Stimulated activated CD4-positive, alpha-beta T cell treated with anti-CD3 and anti-CD28 coated beads, Interleukin-15, amount 100 ng/mL, for 48 hours (primary cell): ENCODE measurements at regions not wholly inside any gene's neighbourhood (a gene's known extent, or its start where the extent isn't known, plus 50 kb on each side); places are given as distances from the start of the nearest gene placed in this dataset.
A peak's percentile ranks its signal among the peaks of the same experiment; 100 is the strongest.

Source experiments
- DNase-seq, 2 donors: peaks; one replicate each; pipeline ENCODE4 v3.0.0-alpha.2; 2020; ENCODE audit warnings: low read depth in 2 of 2

DNA sequence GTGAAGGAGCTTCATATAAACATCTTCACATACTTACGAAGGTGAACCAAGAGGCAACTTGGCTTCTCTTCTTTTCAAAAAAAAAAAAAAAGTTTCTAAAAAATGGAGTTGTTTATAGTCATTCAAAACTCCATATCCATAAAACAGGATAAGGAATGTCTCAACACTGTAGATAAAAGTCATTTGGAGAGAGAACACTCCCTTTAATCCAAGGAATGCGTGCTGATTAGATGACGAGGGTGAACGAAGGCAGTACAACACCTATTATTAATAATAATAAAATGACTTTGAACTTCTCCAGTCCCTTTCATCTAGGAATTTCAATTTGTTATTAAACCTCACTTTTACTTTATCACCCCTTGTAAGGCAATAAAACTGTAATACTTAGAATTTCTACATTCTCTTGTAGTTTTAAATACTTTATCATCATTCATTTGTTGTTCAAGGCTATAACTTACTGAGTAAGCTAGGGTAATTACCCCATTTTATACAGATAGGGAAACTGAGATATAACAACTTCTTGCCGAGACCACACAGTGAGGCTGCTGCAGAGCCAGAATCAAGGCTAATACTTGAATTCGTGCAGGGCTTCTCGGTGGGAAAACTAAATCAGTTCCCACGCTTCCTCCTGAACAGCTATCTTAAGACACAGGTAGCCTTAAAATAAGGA, 377.1 kb downstream of the EFNA5 start:
- DNase-seq, result no peak

DNA sequence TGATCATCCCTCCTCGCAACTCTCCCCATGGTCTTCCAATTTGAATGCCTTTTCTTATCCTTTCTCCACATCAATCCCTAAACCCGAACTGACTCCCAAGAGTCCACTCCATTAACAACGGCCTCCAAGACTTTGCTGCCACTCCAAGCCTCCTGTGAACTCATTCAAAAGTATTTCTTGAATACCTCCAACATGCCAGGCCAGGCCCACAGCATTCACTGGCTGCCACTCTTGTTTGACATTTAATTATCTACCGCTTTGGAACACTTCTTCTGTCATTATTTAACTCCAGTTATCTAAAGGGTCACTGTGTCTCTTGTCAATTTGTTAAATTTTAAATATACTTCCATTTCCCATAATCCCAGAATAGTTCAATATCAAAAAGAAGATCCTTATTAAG, 378.9 kb downstream of the EFNA5 start:
- no peak for DNase-seq

DNA sequence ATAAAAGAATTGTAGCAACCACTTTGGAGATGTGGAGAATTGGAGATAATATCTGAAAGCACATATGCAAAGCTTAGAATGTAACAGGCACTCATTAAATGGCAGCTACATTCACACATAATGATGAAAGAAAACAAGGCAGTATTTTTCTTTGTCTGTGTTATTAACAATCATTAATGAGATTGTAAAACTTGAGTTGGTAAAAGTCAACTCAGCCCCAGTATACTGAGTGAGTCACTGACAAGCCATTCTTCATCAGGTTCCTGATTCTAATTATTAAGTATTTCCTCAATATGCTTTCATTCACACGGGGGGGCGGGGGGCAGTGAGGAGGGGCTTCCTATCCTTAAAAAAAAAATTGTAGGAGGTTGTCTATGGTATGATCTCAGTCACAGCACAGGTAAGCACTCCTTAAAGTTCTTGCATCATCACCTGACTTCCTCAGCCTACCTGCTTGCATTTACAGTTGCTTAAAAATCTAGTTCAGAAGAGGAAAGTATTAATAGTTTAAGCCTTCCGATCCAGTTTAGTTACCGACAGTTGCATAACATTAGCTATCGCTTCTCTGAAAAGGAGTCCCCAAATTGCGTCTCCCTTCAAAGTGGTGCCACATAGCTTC, 379.8 kb downstream of the EFNA5 start:
- DNase-seq, result no peak

DNA sequence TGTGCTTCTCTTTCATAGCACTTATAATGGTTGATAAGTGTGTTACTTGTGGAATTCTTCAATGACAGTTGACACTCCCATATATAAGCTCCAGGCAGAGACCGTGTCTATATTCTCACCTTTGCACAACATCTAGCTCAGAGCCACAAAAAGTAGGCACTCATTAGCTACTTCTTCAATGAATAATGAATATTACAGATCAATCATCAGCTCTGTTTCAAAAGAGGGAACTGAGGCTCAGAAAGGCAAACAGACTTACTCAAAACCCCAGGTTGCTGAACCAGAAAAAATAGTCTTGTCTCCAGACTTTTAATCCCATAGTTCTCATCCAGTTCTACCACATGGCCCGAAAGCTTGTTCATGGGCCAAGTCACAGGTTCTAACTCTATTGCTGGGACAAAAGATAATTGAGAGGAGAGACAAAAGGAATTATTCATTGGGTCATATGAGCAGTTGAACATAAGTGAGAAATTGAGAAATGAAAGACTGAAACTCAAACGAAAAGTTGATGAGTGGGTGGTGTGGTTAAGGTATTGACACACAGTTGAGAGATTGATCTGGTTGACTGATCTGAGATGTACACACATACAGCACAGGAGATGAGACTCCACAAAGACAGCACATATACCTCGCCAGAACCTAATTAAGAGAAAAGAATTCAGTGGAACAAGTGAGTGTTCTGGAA, 381.6 kb downstream of the EFNA5 start:
- no peak for DNase-seq

DNA sequence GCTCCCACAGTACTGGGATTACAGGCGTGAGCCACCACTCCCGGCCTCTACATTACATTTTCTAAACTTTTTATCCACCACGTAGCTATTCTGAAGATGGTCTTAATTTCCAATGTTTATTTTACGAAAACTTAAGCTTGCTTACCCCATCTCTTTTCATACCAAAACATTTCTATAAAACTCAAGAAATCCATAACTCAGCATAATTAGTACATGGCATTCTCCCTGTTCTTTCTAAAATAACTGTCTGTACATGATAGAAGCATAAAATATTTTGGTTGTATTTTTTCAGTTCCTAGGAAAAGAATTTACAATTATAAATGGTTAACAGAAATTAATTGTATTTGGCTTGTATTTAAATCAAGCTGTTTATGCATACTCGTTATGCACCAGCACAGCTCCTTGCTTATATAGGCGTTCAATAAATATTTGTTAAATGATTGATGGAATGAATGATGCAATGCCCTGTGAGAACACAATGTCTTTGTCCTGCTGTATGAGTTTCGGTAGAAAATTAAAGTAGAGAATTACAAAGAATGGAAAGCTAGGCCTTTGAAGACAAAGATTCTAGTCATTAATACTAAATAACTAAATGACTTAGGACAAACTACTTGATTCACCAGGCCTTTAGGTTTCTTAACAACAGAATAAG, 384.2 kb downstream of the EFNA5 start:
- DNase-seq, result no peak

DNA sequence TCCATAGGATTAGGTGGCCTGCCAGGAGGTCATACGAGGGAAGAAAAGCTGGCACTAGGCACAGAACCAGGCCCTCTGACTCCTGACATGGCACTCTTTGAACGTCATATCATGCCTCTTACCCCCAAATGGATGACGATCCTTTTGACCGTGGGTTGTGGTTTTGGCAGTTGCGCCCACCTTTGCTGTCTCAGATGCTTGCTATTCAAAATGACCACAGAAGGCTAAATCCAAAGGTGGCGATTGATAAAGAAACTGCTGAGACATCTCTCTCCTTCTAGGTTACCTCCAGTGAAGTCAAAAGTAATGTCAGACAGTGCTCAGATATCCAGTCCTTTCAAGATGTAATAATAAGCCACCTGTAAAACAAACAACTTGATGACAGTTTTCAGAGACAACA, 385.0 kb downstream of the EFNA5 start:
- peak in 1 of 2 donors; percentile 4 for DNase-seq

DNA sequence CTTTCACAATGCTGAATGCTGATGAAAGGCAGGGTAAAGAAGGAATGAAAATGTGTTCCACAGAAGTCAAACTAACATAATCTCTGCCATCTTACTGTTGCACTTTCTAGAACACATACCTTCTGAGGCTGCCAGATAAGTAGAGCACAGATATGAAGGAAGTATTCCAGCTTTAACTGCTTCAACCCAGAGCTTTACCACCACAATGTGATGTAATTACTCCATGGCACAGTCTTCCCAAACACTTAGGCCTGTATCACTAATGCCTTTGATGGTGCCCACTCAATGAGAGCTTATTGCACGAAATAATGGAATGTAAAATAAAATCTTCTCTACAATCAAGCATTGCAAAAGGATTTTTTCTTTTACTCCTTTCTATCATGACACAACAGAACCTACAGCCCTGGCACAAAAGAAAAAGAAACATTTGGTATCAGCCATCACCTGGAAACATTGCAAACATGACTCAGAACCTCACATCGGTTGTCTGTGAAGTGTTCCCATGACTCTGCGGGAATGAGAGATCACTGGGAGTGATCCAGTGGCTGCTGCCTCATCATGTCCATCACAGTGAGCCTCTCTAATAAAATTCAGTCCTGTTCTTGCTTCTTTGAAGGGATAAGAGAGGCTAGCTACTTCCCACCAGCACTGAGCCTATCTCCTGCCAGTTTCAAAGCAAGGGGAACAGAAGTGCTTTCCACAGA, 385.8 kb downstream of the EFNA5 start:
- DNase-seq, result no peak

DNA sequence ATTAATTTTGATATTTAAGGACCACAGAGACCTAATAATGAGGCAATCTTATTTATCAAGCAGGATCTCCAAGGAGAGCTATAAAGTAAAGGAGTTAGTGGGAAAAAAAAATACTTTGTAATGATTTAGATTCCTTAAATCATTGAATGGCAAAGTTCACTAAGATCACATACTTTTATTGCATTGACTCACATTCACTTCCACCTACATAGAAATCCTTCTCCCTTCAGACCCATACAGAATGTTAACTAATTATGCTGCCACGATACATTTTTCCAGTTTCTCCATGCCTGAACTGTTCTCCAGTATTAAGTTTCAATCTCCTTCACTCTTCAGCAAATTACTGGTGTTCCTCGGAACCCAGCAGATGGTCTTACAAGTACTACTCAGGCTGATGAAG, 388.7 kb downstream of the EFNA5 start:
- DNase-seq, result no peak

DNA sequence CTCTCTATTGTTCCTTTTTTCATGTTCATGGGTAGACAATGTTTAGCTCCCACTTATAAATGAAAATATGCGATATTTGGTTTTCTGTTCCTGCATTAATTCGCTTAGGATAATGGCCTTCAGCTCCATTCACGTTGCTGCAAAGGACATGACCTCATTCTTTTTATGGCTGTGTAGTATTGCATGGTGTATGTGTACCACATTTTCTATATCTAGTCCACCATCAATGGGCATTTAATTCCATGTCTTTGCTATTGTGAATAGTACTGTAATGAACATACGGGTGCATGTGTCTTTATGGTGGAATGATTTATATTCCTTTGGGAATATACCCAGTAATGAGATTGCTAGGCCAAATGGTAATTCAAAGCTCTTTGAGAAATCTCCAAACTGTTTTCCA, 392.0 kb downstream of the EFNA5 start:
- no peak for DNase-seq

DNA sequence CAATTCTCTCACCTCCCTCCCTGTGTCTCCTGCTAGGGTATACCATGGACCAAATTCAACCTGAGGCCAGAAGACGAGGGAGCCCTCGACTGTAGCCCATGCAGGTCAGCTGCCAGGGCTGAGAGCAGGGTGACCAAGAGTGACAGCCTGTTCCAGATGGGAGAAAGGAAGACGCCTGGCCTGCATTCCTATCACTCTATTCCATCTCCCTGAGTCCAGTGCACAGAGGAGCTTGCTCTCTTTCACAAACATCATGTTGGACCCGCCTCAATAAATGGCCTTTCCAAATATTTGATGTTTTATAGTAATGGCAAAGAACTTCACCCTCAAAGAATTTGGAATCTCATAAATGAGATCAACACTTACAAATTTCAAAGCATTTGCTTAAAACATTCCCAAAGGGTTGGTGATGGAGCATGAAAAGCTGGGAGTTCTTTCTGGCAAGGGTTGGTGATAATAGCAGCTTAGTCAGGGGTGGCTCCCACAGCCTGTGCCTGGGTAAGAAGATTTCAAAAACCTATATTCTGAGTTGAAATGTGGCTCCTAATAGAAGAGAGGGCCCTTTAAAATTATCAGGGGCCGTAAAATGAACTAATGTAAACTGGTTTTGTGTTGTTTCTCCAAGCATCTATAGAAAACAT, 393.1 kb downstream of the EFNA5 start:
- no peak for DNase-seq

DNA sequence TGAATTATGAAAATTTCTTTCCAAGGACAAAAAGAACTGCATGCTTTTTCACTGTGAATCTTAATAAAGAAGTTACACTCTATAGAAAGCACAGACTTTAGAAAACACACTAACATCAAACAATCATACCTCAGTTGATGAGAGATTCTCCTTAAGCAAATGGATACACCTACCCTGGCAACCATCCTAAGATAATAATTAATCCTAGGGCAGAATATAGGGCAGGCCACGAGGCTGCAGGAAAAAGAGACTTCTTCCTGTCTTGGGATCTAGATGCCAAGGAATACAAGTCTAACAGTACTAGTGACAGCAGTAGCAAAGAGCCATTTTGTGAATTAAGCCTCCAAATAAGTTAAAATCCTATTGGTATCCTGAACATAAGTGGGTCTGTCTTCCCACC, 395.4 kb downstream of the EFNA5 start:
- DNase-seq, result no peak

DNA sequence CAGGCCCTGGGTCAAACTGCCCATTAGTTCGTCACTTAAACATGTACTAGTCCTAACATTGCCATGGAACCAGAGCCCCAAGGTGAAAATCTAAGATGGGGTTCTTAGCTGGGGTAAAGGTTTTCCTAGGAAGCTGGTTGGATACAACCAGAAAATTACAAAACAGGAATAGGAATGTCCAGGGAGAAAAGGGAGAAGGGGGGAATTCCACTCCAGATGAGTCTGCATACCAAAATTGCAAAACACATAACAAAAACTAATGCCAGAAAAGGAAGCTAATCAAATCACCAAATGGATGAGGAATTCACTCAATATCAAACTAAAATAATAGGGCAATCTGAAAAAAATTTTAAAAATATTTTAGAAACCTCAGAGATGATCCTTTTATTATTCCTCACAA, 396.2 kb downstream of the EFNA5 start:
- DNase-seq, result no peak

DNA sequence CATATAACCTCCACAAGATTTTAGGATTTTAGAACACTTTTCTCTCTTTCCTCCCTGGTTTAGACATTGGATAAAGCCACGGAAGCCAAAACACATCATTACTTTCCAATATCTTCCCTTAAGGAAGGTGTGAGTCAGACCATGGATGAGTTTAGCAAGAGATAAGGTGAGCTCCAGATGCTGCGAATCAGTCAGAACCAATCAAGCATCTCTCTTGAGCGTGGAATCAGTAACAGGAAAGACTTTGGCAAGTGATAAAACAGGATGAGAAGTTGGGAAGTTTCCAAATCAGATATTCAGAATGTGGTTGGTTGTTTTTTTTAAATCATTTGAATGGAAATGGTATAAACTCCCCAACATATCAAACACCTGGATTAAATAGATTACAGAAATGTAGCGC, 397.8 kb downstream of the EFNA5 start:
- no peak for DNase-seq

DNA sequence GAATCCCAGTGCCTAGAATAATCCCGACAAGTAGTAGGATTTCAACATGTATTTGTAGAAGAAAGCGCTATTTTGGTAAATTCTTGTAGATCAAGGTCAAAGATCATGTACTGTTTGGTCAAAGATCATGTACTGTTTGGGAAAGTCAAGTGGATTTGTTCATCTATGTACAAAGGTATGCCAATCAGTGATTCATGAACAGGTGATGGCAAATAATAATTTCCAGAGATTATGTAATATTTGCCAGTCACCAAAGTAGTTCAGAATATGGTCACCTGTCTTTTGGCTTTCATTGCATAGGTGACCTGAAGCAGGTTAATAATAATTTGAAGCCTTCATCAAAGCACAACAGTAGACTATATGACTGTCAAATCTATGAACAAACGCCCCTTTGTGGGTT, 398.2 kb downstream of the EFNA5 start:
- no peak for DNase-seq

DNA sequence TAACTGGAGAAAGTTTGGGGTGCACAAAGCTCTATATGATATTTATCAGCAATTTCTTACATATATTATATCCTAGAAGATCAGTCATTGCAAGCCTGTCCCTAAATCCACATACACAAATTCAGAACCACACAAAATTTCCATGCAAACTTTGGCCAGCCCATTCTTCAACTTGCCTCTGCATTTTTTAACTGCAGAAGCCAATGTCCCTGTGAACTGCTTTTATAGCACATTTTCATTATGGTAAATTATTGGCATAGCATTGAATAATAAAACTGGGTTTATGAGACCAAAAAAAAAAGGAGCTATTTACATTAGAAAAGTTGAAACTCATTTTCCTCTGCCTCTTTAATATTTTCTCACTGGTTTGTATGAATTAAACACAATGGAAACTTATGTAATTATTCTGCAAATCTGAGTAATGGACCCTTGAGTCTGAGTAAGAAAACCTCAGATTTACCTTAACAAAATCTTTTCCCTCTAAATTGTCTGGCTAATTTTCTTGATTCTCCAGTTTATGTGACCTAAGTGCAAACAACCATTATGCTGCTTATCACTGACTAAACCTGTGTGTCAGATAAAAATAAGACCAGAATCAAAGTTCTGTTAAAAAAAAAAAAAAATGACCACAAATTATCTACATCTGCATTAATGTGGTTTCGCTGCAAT, 398.9 kb downstream of the EFNA5 start:
- no peak for DNase-seq

DNA sequence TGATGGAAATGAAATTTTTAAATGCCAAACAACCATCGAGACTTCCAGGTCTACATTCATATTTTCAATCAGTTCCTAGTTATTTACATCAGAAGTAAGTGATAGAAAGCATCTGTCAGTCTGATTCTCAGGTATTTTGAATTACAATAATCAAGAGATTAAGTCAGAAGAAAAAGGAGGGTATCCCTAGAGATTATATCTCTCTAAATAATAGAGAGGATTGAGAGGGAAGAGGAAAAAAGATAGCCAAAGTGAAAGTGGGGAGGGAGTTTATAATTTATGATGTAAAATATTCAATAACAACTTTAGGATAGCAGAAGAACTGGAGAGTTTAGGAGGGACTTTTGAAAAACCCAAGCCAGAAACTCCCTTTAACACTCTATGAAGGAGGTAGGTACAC, 400.2 kb downstream of the EFNA5 start:
- no peak for DNase-seq

DNA sequence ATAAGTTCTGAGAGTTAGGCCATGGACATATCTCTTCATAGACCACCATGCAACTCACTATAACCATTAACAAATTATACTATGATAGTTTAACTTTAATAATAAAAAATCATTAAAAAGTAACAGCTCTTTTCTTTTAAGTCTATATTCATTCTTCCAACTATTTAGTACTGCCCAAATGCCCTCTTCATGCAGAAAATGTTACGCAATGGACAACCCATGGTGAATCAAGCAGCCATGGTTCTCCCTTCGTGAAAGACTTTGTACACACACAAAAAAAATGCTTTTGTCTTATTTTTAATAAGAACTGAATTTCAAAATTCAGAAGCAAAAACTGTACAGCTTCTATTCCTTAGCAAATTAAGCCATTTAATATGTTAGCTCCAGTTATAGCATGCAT, 401.1 kb downstream of the EFNA5 start:
- DNase-seq, result no peak

DNA sequence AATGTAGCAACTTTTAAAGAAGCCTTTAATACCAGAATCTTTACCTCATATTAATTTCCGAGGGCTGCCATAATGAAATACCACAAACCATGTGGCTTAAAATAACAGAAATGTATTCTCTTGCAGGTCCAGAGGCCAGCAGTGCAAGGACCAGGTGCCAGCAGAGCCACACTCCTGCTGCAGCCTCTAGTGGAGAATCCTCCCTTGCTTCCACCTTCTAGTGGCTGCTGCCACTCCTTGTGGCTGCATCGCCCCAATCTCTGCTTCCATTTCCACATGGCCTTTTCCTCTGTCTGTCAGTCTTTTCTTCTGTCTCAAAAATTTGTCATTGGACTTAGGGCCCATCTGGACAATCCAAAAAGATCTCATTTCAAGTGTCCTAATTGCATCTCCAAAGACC, 401.5 kb downstream of the EFNA5 start:
- DNase-seq, result no peak

DNA sequence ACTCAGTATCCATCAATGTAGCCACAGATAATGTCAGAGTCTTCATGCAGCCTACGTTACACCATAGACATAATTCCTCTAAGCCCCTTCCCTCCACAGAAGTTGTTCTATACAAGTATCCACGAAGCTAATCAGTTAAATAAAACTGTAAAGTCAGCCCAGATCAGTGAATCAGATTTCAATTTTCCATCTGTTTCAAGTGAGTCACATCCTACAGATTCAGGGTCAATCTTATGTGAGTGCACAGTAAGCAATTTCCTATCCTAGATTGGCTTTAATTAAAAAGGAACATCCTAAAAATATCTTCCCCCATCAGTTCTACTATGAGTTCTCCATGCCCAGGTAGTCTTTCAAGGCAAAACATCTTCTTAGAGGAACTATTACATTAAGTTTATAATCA, 402.5 kb downstream of the EFNA5 start:
- no peak for DNase-seq

DNA sequence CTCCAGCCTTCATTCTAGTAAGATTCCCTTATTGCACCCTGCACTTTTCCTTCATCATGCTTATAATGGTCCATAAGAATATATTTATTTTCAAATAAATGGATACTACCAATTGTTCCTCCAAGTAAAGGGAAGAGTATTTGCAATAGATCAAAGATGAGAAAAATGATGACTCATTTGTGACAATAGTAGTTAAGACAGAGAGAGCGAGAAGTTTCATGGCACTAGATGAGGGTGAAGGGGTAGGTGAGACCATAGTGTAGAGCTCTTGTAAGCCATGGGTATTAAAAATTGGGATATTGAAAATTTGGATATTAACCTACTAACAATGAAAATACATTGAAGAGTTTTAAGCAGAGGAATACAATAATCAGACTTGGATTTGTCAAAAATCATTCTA, 404.6 kb downstream of the EFNA5 start:
- no peak for DNase-seq

DNA sequence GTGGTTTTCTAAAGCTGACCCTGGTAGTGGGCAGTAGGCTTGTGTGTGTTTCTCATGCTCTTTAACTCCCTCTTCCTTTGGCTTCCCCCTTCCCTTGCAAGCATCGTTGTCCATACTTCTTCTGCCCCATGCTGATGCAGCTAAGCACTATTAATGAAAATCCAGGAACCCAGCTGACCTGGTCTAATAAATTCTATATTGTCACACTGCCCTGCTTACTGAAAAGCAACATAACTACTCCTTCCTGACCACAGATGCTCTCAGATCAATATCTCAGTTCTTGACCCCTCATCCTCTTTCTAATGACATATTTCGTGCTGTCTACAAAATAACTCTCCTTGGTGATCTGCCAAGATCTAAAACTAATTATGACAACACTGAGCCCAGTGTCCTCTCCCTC, 405.5 kb downstream of the EFNA5 start:
- DNase-seq, result no peak
